Putamen (tissue), 1 donor: ENCODE measurements at regions not wholly inside any gene's neighbourhood (a gene's known extent, or its start where the extent isn't known, plus 50 kb on each side); places are given as distances from the start of the nearest gene placed in this dataset.
"Not testable (repeated sequence)": the region's sequence is repeated elsewhere in the genome, so short reads cannot be mapped to it uniquely, and the experiment has no call there.

ENCODE experiments used
- DNase-seq: peaks from one replicate; pipeline ENCODE4 v3.0.0-alpha.2; 2016; ENCODE audit warnings: low spot score

- no peak for DNase-seq
Measured at GRCh38 chr12:59517522-59517921, 78.3 kb upstream of the SLC16A7 start.

GRCh38 chr12:59500915-59501314 is 94.9 kb upstream of the SLC16A7 start:
- no peak for DNase-seq

GRCh38 chr12:59500335-59500734 is 95.5 kb upstream of the SLC16A7 start:
- DNase-seq: no peak

GRCh38 chr12:59499774-59500173 is 96.1 kb upstream of the SLC16A7 start:
- no peak for DNase-seq

- DNase-seq: no peak
Measured at GRCh38 chr12:59494617-59495016, 101.2 kb upstream of the SLC16A7 start.

GRCh38 chr12:59491877-59492276 is 104.0 kb upstream of the SLC16A7 start:
- no peak for DNase-seq

GRCh38 chr12:59486827-59487226 is 109.0 kb upstream of the SLC16A7 start:
- no peak for DNase-seq

- DNase-seq: no peak
Measured at GRCh38 chr12:59484575-59484974, 111.3 kb upstream of the SLC16A7 start.

- DNase-seq: not testable (repeated sequence)
Measured at GRCh38 chr12:59474236-59474635, 121.6 kb upstream of the SLC16A7 start.

GRCh38 chr12:59472273-59472672 is 123.6 kb upstream of the SLC16A7 start:
- no peak for DNase-seq

GRCh38 chr12:59459966-59460660 is 135.7 kb upstream of the SLC16A7 start:
- no peak for DNase-seq

GRCh38 chr12:59453475-59453874 is 142.4 kb upstream of the SLC16A7 start:
- no peak for DNase-seq

- DNase-seq: no peak
Measured at GRCh38 chr12:59452746-59453145, 143.1 kb upstream of the SLC16A7 start.

GRCh38 chr12:59452259-59452658 is 143.6 kb upstream of the SLC16A7 start:
- no peak for DNase-seq

- no peak for DNase-seq
Measured at GRCh38 chr12:59446116-59446515, 149.7 kb upstream of the SLC16A7 start.

GRCh38 chr12:59444932-59445331 is 150.9 kb upstream of the SLC16A7 start:
- DNase-seq: no peak

GRCh38 chr12:59432057-59432456 is 163.8 kb upstream of the SLC16A7 start:
- no peak for DNase-seq

GRCh38 chr12:59431266-59431665 is 164.6 kb upstream of the SLC16A7 start:
- DNase-seq: no peak

GRCh38 chr12:59429766-59430165 is 166.1 kb upstream of the SLC16A7 start:
- DNase-seq: no peak

GRCh38 chr12:59425798-59426197 is 170.0 kb upstream of the SLC16A7 start:
- no peak for DNase-seq

- not testable (repeated sequence) for DNase-seq
Measured at GRCh38 chr12:59424666-59425065, 171.2 kb upstream of the SLC16A7 start.

GRCh38 chr12:59414051-59414450 is 181.8 kb upstream of the SLC16A7 start:
- no peak for DNase-seq

GRCh38 chr12:59408431-59408830 is 187.4 kb upstream of the SLC16A7 start:
- no peak for DNase-seq

- no peak for DNase-seq
Measured at GRCh38 chr12:59407799-59408198, 188.0 kb upstream of the SLC16A7 start.
